HG02610 (cell line): ENCODE measurements at regions not wholly inside any gene's neighbourhood (a gene's known extent, or its start where the extent isn't known, plus 50 kb on each side); places are given as distances from the start of the nearest gene placed in this dataset.

ENCODE experiments used
- ATAC-seq: cut with Tn5 transposase; IDR thresholded peaks from one replicate; pipeline ENCODE4 v1.9.1; 2021; ENCODE audit warnings: mild to moderate bottlenecking, moderate library complexity; ENCODE audit not compliant: unreplicated experiment

GRCh38 chr10:124346831-124347230 is 71.9 kb downstream of the OAT start:
- ATAC-seq: no peak

GRCh38 chr10:124345521-124345920 is 73.2 kb downstream of the OAT start:
- no peak for ATAC-seq

GRCh38 chr10:124344931-124345330 is 73.8 kb downstream of the OAT start:
- ATAC-seq: no peak

- ATAC-seq: no peak
Observed at GRCh38 chr10:124344266-124344590, 74.5 kb downstream of the OAT start.

GRCh38 chr10:124343351-124344265 is 75.1 kb downstream of the OAT start:
- ATAC-seq: no peak

GRCh38 chr10:124342821-124343170 is 75.9 kb downstream of the OAT start:
- no peak for ATAC-seq

- ATAC-seq: no peak
Observed at GRCh38 chr10:124342136-124342820, 76.4 kb downstream of the OAT start.

- ATAC-seq: no peak
Observed at GRCh38 chr10:124341768-124342135, 77.0 kb downstream of the OAT start.

- ATAC-seq: no peak
Observed at GRCh38 chr10:124340033-124340760, 78.5 kb downstream of the OAT start.

- ATAC-seq: no peak
Observed at GRCh38 chr10:124339119-124340032, 79.3 kb downstream of the OAT start.

GRCh38 chr10:124338276-124338925 is 80.3 kb downstream of the OAT start:
- no peak for ATAC-seq

GRCh38 chr10:124336186-124336585 is 82.5 kb downstream of the OAT start:
- ATAC-seq: no peak

GRCh38 chr10:124333931-124334330 is 84.8 kb downstream of the OAT start:
- ATAC-seq: no peak

GRCh38 chr10:124332426-124332825 is 86.3 kb downstream of the OAT start:
- ATAC-seq: no peak

GRCh38 chr10:124329941-124330340 is 88.8 kb downstream of the OAT start:
- no peak for ATAC-seq

- no peak for ATAC-seq
Observed at GRCh38 chr10:124329362-124329761, 89.4 kb downstream of the OAT start.

GRCh38 chr10:124328477-124329220 is 90.1 kb downstream of the OAT start:
- ATAC-seq: no peak

GRCh38 chr10:124325998-124326636 is 92.6 kb downstream of the OAT start:
- ATAC-seq: no peak

GRCh38 chr10:124325633-124325914 is 93.1 kb downstream of the OAT start:
- ATAC-seq: no peak
